ENCODE measurements at regions not wholly inside any gene's neighbourhood (a gene's known extent, or its start where the extent isn't known, plus 50 kb on each side); places are given as distances from the start of the nearest gene placed in this dataset.
"Not testable (repeated sequence)": the region's sequence is repeated elsewhere in the genome, so short reads cannot be mapped to it uniquely, and the experiment has no call there.

GRCh38 chr1:187985145-187985896 lies 1156.6 kb downstream of the PLA2G4A start:
- no peak for DNase-seq

GRCh38 chr1:187985897-187986654 lies 1157.3 kb downstream of the PLA2G4A start:
- DNase-seq, result no peak

GRCh38 chr1:187987236-187987776 lies 1158.6 kb downstream of the PLA2G4A start:
- no peak for DNase-seq

GRCh38 chr1:187991944-187992343 lies 1163.2 kb downstream of the PLA2G4A start:
- no peak for DNase-seq

GRCh38 chr1:187996780-187997179 lies 1168.0 kb downstream of the PLA2G4A start:
- no peak for DNase-seq

GRCh38 chr1:187999973-188000372 lies 1171.2 kb downstream of the PLA2G4A start:
- DNase-seq, result no peak

- DNase-seq, result peak in 1 of 2 experiments; percentile 32
Measured at GRCh38 chr1:188003687-188004086, 1174.9 kb downstream of the PLA2G4A start.

- DNase-seq, result no peak
Measured at GRCh38 chr1:188004849-188005248, 1176.1 kb downstream of the PLA2G4A start.

- no peak for DNase-seq
Measured at GRCh38 chr1:188006354-188006753, 1177.6 kb downstream of the PLA2G4A start.

GRCh38 chr1:188013222-188013849 lies 1184.6 kb downstream of the PLA2G4A start:
- not testable (repeated sequence) for DNase-seq

GRCh38 chr1:188017921-188018320 lies 1189.2 kb downstream of the PLA2G4A start:
- no peak for DNase-seq

- DNase-seq, result no peak
Measured at GRCh38 chr1:188022661-188023060, 1193.9 kb downstream of the PLA2G4A start.

- no peak for DNase-seq
Measured at GRCh38 chr1:188023206-188023605, 1194.5 kb downstream of the PLA2G4A start.

- DNase-seq, result no peak
Measured at GRCh38 chr1:188027613-188028012, 1198.9 kb downstream of the PLA2G4A start.

- DNase-seq, result not testable (repeated sequence)
Measured at GRCh38 chr1:188037572-188037971, 1208.8 kb downstream of the PLA2G4A start.

- DNase-seq, result no peak
Measured at GRCh38 chr1:188043536-188044245, 1214.9 kb downstream of the PLA2G4A start.

GRCh38 chr1:188050250-188050649 lies 1221.5 kb downstream of the PLA2G4A start:
- no peak for DNase-seq

- no peak for DNase-seq
Measured at GRCh38 chr1:188056011-188056410, 1227.3 kb downstream of the PLA2G4A start.

- no peak for DNase-seq
Measured at GRCh38 chr1:188058801-188059200, 1230.1 kb downstream of the PLA2G4A start.

- peak in 1 of 2 experiments; percentile 6 for DNase-seq
Measured at GRCh38 chr1:188061881-188062280, 1233.1 kb downstream of the PLA2G4A start.

GRCh38 chr1:188062456-188062855 lies 1233.7 kb downstream of the PLA2G4A start:
- DNase-seq, result no peak

- DNase-seq, result no peak
Measured at GRCh38 chr1:188065917-188066316, 1237.2 kb downstream of the PLA2G4A start.

- no peak for DNase-seq
Measured at GRCh38 chr1:188070848-188071247, 1242.1 kb downstream of the PLA2G4A start.
